ENCODE measurements at regions not wholly inside any gene's neighbourhood (a gene's known extent, or its start where the extent isn't known, plus 50 kb on each side); places are given as distances from the start of the nearest gene placed in this dataset.

DNA sequence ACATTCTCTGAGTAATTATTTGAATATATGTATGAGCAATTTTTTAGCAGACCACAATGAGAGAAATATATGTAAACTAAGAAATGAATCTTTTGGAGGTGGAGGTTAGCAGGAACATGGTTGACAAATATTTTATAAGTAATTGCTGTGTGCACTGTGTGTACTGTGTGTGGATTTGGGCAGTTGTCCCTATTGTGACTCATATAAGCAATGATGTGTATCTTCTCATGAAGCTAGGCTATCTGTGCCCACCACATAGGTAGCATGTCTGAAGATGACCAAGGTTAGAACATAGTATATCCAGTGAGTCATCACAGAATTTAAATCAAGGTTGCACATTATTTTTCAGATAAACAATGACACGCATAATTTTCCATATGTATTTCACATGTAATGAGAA, 713.9 kb upstream of the GBE1 start:
- TF ChIP-seq FOS (IDR thresholded peaks at IDR 0.05; ENCODE audit: extremely low read depth, insufficient read length) (no peak), ZNF143 (CRISPR knock-in tag; IDR thresholded peaks at IDR 0.05) (no peak), GTF2F1 (IDR thresholded peaks at IDR 0.05; ENCODE audit: low read depth, low read length) (no peak), HMG20A (CRISPR knock-in tag; conservative IDR thresholded peaks at IDR 0.05) (no peak), NONO (IDR thresholded peaks at IDR 0.05; ENCODE audit: low read depth in 2 of 2, low read length in 1 of 2) (no peak), MXI1 (IDR thresholded peaks at IDR 0.05; ENCODE audit: low read depth, low read length) (no peak), SMC3 (conservative IDR thresholded peaks at IDR 0.05; ENCODE audit: insufficient read depth, low read depth, low read length) (no peak)
- TF ChIP-seq, protein P1, sequence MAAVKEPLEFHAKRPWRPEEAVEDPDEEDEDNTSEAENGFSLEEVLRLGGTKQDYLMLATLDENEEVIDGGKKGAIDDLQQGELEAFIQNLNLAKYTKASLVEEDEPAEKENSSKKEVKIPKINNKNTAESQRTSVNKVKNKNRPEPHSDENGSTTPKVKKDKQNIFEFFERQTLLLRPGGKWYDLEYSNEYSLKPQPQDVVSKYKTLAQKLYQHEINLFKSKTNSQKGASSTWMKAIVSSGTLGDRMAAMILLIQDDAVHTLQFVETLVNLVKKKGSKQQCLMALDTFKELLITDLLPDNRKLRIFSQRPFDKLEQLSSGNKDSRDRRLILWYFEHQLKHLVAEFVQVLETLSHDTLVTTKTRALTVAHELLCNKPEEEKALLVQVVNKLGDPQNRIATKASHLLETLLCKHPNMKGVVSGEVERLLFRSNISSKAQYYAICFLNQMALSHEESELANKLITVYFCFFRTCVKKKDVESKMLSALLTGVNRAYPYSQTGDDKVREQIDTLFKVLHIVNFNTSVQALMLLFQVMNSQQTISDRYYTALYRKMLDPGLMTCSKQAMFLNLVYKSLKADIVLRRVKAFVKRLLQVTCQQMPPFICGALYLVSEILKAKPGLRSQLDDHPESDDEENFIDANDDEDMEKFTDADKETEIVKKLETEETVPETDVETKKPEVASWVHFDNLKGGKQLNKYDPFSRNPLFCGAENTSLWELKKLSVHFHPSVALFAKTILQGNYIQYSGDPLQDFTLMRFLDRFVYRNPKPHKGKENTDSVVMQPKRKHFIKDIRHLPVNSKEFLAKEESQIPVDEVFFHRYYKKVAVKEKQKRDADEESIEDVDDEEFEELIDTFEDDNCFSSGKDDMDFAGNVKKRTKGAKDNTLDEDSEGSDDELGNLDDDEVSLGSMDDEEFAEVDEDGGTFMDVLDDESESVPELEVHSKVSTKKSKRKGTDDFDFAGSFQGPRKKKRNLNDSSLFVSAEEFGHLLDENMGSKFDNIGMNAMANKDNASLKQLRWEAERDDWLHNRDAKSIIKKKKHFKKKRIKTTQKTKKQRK (IDR thresholded peaks at IDR 0.05; ENCODE audit: borderline replicate concordance, low read depth, low read length): no peak
- TF ChIP-seq, protein P2, sequence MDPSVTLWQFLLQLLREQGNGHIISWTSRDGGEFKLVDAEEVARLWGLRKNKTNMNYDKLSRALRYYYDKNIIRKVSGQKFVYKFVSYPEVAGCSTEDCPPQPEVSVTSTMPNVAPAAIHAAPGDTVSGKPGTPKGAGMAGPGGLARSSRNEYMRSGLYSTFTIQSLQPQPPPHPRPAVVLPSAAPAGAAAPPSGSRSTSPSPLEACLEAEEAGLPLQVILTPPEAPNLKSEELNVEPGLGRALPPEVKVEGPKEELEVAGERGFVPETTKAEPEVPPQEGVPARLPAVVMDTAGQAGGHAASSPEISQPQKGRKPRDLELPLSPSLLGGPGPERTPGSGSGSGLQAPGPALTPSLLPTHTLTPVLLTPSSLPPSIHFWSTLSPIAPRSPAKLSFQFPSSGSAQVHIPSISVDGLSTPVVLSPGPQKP (CRISPR knock-in tag; IDR thresholded peaks at IDR 0.05): no peak
- TF ChIP-seq, protein P3, sequence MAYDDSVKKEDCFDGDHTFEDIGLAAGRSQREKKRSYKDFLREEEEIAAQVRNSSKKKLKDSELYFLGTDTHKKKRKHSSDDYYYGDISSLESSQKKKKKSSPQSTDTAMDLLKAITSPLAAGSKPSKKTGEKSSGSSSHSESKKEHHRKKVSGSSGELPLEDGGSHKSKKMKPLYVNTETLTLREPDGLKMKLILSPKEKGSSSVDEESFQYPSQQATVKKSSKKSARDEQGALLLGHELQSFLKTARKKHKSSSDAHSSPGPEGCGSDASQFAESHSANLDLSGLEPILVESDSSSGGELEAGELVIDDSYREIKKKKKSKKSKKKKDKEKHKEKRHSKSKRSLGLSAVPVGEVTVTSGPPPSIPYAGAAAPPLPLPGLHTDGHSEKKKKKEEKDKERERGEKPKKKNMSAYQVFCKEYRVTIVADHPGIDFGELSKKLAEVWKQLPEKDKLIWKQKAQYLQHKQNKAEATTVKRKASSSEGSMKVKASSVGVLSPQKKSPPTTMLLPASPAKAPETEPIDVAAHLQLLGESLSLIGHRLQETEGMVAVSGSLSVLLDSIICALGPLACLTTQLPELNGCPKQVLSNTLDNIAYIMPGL (CRISPR knock-in tag; IDR thresholded peaks at IDR 0.05): no peak
- TF ChIP-seq, protein P4, sequence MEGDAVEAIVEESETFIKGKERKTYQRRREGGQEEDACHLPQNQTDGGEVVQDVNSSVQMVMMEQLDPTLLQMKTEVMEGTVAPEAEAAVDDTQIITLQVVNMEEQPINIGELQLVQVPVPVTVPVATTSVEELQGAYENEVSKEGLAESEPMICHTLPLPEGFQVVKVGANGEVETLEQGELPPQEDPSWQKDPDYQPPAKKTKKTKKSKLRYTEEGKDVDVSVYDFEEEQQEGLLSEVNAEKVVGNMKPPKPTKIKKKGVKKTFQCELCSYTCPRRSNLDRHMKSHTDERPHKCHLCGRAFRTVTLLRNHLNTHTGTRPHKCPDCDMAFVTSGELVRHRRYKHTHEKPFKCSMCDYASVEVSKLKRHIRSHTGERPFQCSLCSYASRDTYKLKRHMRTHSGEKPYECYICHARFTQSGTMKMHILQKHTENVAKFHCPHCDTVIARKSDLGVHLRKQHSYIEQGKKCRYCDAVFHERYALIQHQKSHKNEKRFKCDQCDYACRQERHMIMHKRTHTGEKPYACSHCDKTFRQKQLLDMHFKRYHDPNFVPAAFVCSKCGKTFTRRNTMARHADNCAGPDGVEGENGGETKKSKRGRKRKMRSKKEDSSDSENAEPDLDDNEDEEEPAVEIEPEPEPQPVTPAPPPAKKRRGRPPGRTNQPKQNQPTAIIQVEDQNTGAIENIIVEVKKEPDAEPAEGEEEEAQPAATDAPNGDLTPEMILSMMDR (IDR thresholded peaks at IDR 0.05 in 2 of 3, conservative IDR thresholded peaks at IDR 0.05 in 1 of 3; ENCODE audit: insufficient read depth in 2 of 3, low read depth in 1 of 3, low read length in 3 of 3): no peak
- TF ChIP-seq, protein P5, sequence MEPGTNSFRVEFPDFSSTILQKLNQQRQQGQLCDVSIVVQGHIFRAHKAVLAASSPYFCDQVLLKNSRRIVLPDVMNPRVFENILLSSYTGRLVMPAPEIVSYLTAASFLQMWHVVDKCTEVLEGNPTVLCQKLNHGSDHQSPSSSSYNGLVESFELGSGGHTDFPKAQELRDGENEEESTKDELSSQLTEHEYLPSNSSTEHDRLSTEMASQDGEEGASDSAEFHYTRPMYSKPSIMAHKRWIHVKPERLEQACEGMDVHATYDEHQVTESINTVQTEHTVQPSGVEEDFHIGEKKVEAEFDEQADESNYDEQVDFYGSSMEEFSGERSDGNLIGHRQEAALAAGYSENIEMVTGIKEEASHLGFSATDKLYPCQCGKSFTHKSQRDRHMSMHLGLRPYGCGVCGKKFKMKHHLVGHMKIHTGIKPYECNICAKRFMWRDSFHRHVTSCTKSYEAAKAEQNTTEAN (CRISPR knock-in tag; IDR thresholded peaks at IDR 0.05): no peak
